Activated CD4-positive, alpha-beta T cell treated with anti-CD3 and anti-CD28 coated beads, Interleukin-2, amount 50 U/mL, for 48 hours (primary cell): ENCODE measurements at regions not wholly inside any gene's neighbourhood (a gene's known extent, or its start where the extent isn't known, plus 50 kb on each side); places are given as distances from the start of the nearest gene placed in this dataset.

Experiments used
- DNase-seq, 2 experiments: peaks; one replicate each; pipeline ENCODE4 v3.0.0-alpha.2; 2020

DNA sequence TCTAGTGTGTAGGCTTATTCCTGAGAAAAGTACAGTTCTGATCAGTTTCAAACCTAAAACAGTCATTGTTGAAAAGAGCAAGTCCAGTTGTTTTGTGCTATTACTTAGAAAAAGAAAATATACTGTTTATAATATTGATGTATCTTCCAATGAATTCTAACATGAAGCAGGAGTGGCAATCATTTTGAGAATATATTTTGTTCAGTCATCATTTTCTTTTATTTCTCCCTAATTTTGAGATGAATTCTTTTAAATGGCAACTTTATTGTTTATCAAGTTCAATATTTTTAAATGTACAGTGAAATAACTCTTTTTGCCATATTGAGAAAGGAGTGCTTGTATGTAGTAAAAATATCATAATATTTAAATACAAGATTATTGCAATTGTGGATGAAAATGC, 862.2 kb upstream of the MDGA2 start:
- DNase-seq = no peak

DNA sequence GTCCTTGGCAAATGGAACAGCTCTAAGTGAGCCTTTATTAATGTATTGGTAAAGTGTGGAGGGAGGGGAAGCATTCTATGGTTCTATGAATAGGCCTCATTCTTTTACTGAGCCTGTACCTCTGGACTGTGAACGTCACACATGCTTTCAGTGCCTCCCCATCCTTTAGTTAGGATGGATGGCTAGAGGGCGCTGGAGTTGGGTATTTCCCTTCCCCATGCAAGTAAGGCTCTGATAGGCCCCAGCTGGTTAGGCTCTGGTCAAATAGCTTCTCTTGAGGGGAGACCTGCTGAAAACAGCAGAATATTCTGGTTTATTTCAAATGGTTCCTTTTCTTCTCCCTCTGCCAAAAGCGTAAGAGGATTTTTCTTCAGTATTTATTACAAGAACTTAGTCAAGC, 860.9 kb upstream of the MDGA2 start:
- no peak for DNase-seq

DNA sequence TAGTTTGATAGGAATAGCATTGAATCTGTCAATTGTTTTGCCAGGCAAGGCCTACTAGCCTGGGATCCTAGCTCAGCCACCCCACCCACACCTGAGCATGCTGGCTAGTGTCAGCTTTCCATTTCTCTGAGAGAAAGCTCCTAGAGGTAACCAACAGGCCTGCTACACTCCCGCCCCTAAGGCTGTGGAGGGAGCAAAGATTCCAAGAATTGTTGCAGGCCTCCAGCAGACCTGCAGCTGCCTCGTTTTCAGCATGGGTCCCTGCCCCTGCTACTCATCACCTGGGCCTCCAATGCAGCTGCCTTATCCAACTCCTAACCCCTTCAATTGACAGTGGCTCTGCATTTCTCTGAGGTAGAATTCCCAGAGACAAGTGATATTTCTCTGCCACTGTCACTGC, 852.4 kb upstream of the MDGA2 start:
- DNase-seq = no peak

DNA sequence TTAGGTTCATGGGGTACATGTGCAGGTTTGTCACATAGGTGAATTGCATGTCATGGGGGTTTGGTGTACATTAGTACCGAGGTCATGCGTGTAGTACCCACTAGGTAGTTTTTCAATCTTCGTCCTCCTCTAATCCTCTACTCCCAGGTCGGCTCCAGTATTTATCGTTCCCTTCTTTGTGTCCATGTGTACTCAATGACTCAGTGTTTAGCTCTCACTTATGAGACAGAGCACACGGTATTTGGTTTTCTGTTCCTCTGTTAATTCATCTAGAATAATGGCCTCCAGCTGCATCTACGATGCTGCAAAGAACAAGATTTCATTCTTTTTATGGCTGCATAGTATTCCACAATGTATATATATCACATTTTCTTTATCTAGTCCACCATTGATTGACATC, 850.9 kb upstream of the MDGA2 start:
- no peak for DNase-seq

DNA sequence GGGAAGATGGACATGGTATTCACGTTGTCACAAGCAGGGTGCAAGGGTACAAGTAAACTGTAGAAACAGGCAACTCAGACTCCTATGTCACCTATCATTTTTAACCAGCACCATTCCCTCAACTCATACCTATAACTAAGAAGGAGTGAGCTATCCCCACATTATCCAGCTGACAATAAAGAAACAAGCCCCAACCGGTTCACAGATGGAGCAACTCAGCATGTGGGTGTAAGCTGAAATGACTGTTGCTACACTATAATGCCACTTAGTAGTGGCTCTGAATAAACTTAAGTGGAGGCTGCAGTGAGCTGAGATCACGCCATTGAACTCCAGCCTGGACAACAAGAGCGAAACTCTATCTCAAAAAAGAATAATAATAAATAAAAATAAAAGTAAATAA, 829.5 kb upstream of the MDGA2 start:
- DNase-seq = no peak

DNA sequence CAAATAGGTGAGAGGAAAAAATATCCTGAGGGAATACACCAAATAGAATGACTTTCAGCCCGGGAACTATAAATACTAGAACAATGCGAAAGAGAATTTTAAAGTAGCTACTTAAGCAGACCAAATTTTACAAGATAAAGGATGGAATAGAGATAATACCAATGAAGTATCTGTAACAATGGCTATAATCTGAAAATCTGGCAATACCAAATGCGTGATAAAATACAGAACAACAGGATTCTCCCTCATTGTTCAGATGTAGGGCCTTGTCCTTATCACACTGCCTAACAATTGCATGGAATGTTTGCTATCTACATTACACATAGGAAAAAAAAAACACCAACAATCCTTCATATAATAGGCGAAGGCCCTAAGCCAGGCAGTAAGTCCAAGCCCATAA, 815.4 kb upstream of the MDGA2 start:
- DNase-seq = no peak

DNA sequence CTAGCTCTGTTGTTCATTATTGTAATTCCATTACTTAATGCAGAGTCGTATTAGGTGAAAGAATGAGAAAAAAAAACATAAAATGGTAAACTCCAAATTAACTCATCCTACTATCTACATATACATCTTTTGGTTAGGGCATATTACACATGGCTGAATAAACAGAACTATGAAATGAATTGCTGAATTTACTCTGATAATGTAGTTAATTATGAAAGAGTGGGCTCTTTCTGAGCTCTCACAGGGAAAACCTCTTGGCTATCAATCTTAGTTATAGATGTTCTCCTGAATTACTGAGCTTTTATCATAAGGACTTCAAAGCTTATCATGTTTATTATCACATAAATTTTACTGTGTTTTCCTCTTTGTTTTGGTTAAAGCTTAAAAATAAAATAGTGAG, 798.5 kb upstream of the MDGA2 start:
- no peak for DNase-seq

DNA sequence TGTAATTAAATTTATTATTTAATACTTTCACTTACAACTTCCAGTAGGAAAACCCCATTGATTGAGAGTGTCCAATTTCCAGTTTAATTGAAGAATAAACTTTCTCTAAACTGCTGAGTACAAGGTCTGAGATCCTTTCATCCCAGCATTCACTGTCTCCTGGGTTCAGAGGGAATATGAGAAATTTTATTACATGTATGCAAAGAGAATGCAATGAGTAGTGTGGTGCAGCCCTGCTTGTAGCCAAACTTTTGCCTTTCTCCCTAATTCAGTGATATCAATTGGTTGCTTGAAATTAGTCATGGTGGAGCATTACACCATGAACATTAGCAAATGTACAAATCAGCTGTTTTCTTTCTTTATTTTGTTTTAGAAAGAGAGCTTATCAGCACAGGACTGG, 780.6 kb upstream of the MDGA2 start:
- no peak for DNase-seq

DNA sequence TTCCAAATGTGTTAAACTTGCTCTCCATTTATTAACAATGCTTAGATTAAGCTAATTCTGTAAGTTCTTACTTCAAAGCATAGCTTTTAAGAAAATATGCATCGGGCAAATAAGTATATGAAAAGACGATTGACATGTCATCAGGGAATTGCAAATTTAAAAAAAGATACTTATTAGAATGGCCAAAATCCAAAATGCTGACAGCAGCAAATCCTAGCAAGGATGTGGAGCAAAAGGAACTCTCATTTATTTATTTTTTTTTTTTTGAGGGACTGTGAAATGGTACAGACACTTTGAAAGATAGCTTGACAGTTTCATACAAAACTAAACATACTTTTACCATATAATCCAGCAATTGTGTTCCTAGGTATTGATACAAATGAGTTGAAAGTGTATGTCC, 779.5 kb upstream of the MDGA2 start:
- DNase-seq = no peak

DNA sequence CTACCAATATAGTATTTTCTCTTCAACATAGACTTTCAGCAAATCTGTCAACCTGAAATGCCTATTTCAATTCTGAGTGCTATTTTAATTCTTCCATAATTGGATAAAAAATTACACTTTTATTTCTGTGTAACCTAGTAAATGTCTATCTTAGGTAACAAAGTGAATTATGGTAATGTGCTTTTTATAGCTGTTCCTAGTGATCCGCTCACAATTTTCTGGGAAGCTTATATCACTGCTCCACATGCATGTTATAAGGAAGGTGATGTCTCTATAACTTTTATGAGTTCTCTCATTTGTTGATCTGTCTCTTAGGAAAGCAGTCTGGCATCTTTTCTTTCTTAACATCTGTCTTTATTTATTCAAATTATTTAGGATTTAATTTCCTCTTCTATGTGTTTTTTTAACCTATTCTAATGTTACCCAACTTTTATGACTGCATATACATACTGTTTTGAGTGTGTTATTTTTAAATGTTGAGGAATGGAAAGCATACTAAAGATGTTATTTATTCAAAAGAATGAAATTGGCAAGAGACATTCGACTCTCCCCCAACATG, 777.1 kb upstream of the MDGA2 start:
- DNase-seq = no peak

DNA sequence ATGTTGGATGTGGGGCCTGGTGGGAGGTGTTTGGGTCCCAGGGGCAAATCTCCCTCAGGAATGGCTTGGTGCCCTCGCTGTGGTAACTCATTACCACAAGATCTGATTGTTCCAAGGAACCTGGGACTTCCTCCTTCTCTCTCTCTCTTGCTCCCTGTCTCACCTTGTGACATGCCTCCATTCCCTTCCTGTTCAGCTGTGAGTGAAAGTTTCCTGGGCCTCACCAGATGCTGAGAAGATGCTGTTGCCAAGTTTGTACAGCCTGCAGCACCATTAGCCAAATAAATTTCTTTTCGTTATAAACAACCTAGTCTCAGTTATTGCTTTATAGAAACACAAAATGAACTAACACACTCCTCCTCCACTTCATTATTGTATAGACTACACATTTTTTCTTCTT, 759.8 kb upstream of the MDGA2 start:
- no peak for DNase-seq

DNA sequence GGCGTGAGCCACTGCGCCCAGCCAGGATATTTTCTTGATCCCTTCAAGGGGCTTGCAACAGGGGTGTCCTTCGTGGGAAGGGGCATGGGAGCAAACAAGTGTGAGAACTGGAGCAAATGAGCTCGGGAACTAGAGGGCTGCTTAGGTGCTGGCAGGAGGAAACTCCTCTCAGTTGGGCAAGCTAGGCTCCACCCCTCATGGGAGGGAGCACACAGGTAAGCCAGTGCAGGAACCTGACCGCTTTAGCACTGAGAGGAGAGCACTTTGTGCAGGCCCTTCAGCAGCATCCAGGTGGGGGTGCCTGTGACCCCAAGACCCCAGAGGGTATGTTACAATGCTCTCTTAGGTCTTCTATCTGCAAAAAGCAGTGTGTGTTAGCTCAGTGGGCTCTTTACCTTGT, 755.4 kb upstream of the MDGA2 start:
- DNase-seq = no peak

DNA sequence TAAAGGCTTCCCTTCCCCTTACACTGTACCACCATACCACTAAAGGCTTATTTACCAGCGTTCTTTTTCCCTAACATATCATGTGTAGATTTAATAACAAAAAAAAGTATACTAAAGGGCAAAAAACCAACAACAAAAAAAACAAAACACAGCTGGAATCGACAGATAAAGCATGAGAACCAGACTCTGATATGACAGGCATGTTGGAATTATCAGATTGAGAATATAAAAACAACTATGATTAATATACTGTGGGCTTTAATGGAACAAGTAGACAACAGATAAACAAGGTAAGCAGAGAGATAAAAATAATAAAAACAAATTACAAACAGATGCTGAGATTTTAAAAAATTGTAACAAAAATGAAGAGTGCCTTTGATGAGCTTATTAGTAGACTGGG, 754.1 kb upstream of the MDGA2 start:
- DNase-seq = no peak

DNA sequence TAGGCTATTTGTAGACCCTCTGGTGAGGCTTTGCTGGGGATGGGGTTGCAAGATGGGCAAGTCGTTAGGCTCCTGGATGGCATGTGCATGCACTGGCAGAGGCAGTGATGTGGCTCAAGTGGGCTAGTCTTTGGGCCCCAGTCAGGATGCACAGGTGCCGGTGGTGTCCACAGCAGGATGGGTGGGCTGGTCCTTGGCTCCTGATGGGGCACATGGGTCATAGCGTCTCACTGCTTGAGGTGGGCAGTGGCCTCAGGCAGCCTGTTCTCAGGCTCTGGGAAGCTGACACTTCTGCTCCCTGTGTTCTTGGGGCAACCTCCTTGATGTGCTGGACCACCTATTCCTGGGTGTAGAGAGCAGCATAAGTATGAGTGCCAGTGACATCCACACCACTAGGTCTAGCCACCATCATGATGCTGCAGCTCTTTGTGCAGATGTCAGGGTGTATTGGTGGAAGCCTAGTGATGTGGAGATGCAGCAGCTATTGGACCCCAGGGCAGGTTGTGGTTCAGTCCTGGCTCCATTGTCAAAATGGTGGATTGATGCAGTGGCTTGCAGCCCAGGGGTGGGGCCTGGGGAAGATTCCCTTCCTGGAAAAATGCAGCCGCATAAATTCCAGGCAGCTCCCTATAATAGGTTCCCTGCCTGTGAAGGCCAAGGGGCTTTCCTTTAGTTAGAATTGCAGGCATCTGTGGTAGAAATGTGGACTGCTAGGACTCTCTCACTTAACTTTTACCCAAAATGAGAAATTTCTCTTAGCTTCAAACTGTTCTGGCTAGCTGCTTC, 742.5 kb upstream of the MDGA2 start:
- no peak for DNase-seq

DNA sequence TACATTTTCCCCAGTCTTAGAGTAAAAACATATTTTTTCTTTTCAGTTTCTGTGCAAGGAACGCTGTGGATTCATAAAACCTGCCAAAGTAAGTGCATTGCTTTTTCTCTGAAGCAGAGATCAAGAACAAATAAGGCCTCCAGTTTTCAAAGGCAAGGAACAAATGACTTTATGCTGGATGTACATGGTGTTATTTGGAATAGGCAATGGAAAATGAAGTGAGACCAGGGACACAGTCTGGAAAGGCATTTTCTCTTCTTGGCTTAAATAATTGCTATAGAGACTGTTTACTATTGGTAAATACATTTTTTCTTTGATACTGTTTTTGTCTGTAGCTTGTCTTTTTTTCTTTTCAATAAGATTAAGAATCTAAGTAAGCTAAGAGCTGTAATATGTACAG, 725.9 kb upstream of the MDGA2 start:
- DNase-seq = no peak

DNA sequence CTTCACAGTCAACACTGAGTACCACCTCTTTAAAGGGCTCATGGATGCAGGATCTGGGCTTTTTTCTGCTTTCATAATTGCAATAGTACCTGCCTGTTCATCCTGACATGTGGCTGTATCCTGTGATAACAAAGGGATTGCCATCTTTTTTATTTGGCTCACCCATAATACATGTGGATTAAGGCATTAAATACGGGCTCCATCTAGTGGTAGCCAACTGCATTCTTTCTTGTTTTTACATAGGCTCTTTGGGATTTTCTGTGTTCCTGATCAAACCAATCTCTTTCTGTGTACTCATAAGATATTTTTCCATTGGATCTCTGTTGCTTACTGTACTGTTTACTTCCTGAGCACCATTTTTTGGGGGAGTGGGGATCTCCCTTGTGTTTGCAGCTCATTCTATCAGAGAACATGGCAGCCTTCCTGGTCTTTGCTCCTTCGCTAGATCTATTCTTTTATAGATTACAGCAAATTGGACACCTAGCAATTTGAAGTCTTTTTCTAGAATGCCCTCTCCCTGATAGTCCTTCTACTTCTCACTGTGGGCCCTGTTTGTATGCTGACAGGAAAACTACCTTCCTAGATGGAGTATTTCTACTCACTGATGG, 723.4 kb upstream of the MDGA2 start:
- no peak for DNase-seq

DNA sequence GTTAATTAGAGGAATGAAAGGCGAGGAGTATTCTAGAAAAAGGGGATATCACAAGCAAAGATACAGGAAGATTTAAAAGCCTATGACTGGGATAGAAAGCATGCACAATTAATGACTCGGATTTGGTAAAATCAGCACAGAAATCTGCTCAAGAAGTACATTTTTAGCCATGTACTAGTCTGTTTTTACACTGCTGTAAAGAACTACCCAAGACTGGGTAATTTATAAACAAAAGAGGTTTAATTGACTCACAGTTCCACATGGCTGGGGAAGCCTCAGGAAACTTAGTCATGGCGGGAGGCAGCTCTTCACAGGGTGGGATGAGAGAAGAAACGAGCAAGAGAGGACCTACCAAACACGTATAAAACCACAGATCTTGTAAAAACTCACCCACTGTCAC, 716.3 kb upstream of the MDGA2 start:
- no peak for DNase-seq

DNA sequence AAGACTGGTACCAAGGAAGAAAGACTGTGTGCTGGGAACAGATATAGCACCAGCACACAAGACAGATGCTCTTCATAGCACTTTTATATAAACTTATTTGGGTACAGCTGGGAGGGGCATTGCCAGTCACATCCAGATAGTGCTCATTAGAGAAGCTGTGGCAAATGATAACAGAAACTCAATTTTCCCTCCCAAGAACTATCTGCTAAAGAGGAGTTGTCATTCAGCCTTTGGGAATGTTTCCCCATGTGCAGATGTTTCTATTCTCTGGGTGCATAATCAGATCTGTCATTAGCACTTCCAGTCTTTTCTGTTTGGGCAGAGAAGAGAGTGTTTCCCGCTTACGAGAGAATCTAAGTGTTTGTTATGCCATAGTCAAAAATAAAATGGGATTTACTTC, 714.9 kb upstream of the MDGA2 start:
- DNase-seq = no peak

DNA sequence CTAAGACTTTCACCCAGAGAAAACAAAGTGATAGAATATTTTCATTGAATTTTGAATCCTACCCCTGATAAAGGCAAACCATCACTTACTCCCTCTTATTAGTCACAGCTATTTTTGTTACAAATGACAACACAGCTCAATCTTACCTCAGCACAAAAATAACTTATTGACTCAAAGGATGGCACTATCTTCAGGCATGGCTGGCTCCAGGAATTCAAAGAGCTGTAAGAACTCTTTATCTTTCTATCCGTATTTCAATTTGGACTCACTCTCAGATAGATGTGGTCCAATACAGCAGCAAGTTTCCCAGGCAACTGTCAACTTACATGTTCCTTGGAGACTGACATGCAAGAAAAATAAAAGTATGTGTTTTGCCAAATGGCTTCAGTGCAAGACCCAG, 709.4 kb upstream of the MDGA2 start:
- no peak for DNase-seq

DNA sequence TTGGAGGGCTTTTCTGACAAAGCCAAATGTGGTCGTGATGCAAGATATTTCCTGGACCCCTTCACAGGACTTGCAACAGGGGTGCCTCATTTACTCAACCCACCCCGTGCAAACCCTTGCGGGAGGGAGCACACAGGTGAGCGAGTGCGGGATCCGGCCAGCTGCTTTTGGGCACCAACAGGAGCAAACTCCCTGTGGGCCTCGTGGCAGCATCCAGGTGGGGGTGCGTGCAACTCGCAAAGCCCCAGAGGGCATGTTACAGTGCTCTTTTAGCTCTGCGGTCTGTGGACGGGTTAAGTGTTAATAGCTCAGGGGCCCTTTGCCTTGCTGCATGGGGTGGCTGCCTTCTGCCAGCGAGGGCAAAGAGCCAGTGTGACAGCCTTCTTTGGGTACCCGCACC, 707.6 kb upstream of the MDGA2 start:
- no peak for DNase-seq

DNA sequence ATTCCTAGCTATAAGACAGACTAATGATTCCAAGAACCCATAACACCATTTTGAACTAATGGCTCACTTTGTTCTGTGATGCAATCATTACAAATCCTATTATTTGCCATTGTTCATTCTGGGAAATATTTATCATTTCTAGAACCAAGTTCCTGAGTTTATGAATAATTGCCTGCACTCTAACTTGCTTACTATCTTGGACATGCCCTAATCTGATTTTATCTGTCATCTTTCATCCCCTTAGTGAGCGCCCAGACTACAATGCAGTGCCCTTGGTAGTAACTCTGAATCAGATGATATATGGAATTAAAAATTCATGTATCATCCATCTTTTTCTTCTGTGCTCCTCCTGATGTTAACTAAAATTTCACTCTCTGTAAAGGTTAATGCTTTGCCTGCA, 703.1 kb upstream of the MDGA2 start:
- no peak for DNase-seq

DNA sequence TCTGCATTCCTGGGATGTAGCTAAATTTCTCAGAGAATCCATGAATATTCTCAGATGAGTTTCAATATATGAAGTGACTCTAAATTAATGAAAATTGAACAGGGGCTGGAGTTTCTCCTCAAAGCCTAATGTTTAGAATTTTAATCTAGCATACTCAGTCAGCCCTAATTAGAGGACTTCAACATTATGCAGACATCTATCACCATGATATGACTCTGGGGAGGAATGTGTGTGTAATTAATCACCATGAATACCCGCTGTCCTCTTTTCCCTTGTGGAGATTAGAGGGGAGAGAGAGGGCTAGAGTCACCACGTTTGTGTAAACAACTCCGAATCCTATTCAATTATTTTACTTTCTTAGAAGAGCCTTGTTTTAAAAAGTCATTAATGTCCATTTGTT, 698.6 kb upstream of the MDGA2 start:
- no peak for DNase-seq

DNA sequence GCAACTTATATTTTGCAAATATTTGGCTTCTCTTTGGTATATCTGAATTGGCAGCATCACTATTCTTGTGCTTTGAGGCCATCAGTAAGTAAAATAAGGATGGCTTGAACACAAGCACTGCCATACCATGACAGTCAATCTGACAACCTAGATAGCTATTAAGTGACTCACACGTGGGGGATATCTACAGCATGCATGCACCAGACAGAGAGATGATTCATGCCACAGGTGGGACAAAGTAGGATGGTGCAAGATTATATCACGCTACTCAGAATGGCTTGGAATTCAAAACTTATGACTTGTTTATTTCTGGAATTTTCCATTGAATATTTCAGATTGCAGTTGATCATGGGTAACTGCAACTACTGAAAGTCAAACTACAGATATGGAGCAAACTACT, 675.6 kb upstream of the MDGA2 start:
- no peak for DNase-seq

DNA sequence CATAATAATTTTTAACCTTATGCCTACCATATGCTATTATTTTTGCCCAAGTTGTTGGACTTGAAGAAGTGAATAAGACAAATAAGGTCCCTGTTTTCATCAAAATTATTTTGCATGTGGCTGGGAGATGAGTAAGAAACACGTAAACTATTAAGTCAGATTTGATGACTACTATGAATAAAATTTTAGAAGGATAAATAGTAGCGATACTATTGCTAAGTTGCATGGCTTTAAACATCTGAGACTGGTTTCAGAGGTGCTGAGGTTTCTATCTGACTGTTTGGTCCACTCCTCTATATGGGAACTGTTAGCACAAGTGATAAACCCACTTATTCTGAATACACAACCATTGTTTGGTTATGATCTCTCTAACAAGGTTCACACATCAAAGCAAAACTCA, 674.3 kb upstream of the MDGA2 start:
- no peak for DNase-seq

DNA sequence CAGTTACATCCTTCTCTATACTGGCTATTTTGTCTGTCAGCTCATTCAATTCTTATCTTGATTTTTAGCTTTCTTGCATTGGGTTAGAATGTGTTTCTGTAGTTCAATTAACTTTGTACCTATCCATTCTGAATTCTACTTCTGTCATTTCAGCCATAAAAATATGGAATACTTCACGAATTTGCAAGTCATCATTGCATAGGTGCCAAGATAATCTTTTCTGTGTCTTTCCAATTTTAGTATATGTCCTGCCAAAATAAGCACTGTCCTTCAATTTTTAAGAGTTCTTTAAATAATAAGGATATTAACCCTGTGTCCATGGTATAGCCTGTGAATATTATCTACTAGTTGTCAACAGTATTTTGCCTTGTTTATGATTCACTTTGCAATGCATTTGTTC, 665.7 kb upstream of the MDGA2 start:
- no peak for DNase-seq
